GM21717 (cell line): ENCODE measurements at regions not wholly inside any gene's neighbourhood (a gene's known extent, or its start where the extent isn't known, plus 50 kb on each side); places are given as distances from the start of the nearest gene placed in this dataset.

Experiments used
- ATAC-seq: cut with Tn5 transposase; IDR thresholded peaks from one replicate; pipeline ENCODE4 v1.9.1; 2021; ENCODE audit warnings: mild to moderate bottlenecking, moderate library complexity; ENCODE audit not compliant: unreplicated experiment

GRCh38 chr13:109448629-109449028, 337.8 kb downstream of the IRS2 start:
- ATAC-seq, result no peak

- ATAC-seq, result no peak
These were observed 338.7 kb downstream of the IRS2 start for GRCh38 chr13:109447667-109448066.

GRCh38 chr13:109440320-109440719, 346.1 kb downstream of the IRS2 start:
- ATAC-seq, result no peak

- no peak for ATAC-seq
These were observed 346.6 kb downstream of the IRS2 start for GRCh38 chr13:109439813-109440212.

- ATAC-seq, result no peak
These were observed 349.5 kb downstream of the IRS2 start for GRCh38 chr13:109436841-109437240.

- ATAC-seq, result no peak
These were observed 350.2 kb downstream of the IRS2 start for GRCh38 chr13:109436055-109436622.

GRCh38 chr13:109431217-109431616, 355.2 kb downstream of the IRS2 start:
- no peak for ATAC-seq

- no peak for ATAC-seq
These were observed 358.2 kb downstream of the IRS2 start for GRCh38 chr13:109428146-109428545.

GRCh38 chr13:109427695-109428094, 358.7 kb downstream of the IRS2 start:
- no peak for ATAC-seq

- ATAC-seq, result no peak
These were observed 359.2 kb downstream of the IRS2 start for GRCh38 chr13:109427148-109427547.

- no peak for ATAC-seq
These were observed 359.7 kb downstream of the IRS2 start for GRCh38 chr13:109426690-109426990.

GRCh38 chr13:109425821-109426689, 360.3 kb downstream of the IRS2 start:
- no peak for ATAC-seq

- ATAC-seq, result no peak
These were observed 364.2 kb downstream of the IRS2 start for GRCh38 chr13:109422161-109422560.

GRCh38 chr13:109419896-109420295, 366.5 kb downstream of the IRS2 start:
- no peak for ATAC-seq

GRCh38 chr13:109418111-109418510, 368.3 kb downstream of the IRS2 start:
- no peak for ATAC-seq

GRCh38 chr13:109416001-109416400, 370.4 kb downstream of the IRS2 start:
- no peak for ATAC-seq

- ATAC-seq, result no peak
These were observed 371.3 kb downstream of the IRS2 start for GRCh38 chr13:109415057-109415456.

GRCh38 chr13:109412283-109412901, 374.0 kb downstream of the IRS2 start:
- ATAC-seq, result no peak

GRCh38 chr13:109410868-109411267, 375.5 kb downstream of the IRS2 start:
- ATAC-seq, result no peak

- ATAC-seq, result no peak
These were observed 377.6 kb downstream of the IRS2 start for GRCh38 chr13:109408591-109409382.

GRCh38 chr13:109406376-109406992, 379.9 kb downstream of the IRS2 start:
- ATAC-seq, result no peak
